Neural progenitor cell (in vitro differentiated cells): ENCODE measurements at regions not wholly inside any gene's neighbourhood (a gene's known extent, or its start where the extent isn't known, plus 50 kb on each side); places are given as distances from the start of the nearest gene placed in this dataset.

Source experiments
- CTCF ChIP-seq: fragments of 200-600 bp; sonication (generic); IDR thresholded peaks from 2 replicates; pipeline ENCODE4 v1.5.1; 2017; ENCODE audit warnings: antibody characterized with exemption, mild to moderate bottlenecking
- EZH2 ChIP-seq: fragments of 200-600 bp; sonication (generic); IDR thresholded peaks from 2 replicates; pipeline ENCODE4 v1.6.1; 2017; ENCODE audit warnings: antibody characterized with exemption, mild to moderate bottlenecking, moderate library complexity
- EZH2phosphoT487 ChIP-seq: fragments of 200-600 bp; sonication (generic); IDR thresholded peaks from 2 replicates; pipeline ENCODE4 v1.6.1; 2017; ENCODE audit warnings: antibody characterized with exemption

GRCh38 chr10:84007482-84007881 is 131.8 kb upstream of the GHITM start:
- TF ChIP-seq CTCF (no peak), EZH2phosphoT487 (no peak), EZH2 (no peak)
